SK-N-SH treated with all-trans-retinoic acid at 6 μM for 48 hours (cell line): ENCODE measurements at regions not wholly inside any gene's neighbourhood (a gene's known extent, or its start where the extent isn't known, plus 50 kb on each side); places are given as distances from the start of the nearest gene placed in this dataset.

Experiments used
- ZC3H10 ChIP-seq: fragments of 250-450 bp; sonication (Bioruptor Pico); IDR thresholded peaks from 2 replicates; pipeline ENCODE4 v1.5.1; 2021; ENCODE audit warnings: mild to moderate bottlenecking, moderate library complexity
- ZFP3 ChIP-seq: fragments of 250-450 bp; sonication (Bioruptor Pico); IDR thresholded peaks from 2 replicates; pipeline ENCODE4 v1.5.0; 2020; ENCODE audit warnings: mild to moderate bottlenecking, moderate library complexity
- ZNF565 ChIP-seq: fragments of 450-650 bp; formaldehyde crosslinking; conservative IDR thresholded peaks from 2 replicates; pipeline ENCODE4 v1.5.0; 2020; ENCODE audit warnings: low read depth, mild to moderate bottlenecking, moderate library complexity
- TF ChIP-seq, protein P1 (sequence below): fragments of 250-450 bp; sonication (Bioruptor Pico); IDR thresholded peaks from 2 replicates; pipeline ENCODE4 v1.8.0; 2020; ENCODE audit warnings: mild to moderate bottlenecking, moderate library complexity, borderline replicate concordance
- TF ChIP-seq, protein P2 (sequence below): fragments of 250-450 bp; sonication (Bioruptor Pico); IDR thresholded peaks from 2 replicates; pipeline ENCODE4 v1.5.1; 2021; ENCODE audit warnings: mild to moderate bottlenecking, moderate library complexity

DNA sequence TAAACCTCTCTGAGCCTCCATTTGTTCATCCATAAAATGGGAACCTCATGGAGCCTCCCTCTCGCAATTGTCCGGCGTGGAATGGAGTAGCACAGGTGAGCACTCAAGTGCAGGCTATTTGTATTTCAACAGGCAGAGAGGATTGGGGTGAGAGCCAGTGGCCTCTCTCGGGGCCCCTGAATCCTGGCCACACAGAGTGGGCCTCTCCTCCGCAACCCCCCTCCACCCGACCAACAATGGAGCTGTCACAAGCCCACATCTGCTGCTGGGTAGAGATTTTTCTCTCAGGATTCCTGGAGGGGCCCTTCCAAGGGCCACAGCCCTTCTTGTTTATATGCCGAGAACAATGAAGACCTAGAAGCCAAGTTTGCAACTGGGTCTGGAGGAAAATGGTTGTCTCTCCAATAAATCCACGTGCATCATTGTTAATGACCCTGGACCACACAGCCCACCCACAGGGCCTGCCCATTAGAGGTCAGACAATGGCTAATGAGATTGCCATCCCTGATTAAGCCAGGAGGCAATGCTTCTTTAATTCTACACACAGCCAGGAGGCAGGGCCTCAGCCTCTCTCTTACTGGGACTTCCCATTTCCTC is 233.0 kb downstream of the ANKRD60 start:
- TF ChIP-seq, protein P1, sequence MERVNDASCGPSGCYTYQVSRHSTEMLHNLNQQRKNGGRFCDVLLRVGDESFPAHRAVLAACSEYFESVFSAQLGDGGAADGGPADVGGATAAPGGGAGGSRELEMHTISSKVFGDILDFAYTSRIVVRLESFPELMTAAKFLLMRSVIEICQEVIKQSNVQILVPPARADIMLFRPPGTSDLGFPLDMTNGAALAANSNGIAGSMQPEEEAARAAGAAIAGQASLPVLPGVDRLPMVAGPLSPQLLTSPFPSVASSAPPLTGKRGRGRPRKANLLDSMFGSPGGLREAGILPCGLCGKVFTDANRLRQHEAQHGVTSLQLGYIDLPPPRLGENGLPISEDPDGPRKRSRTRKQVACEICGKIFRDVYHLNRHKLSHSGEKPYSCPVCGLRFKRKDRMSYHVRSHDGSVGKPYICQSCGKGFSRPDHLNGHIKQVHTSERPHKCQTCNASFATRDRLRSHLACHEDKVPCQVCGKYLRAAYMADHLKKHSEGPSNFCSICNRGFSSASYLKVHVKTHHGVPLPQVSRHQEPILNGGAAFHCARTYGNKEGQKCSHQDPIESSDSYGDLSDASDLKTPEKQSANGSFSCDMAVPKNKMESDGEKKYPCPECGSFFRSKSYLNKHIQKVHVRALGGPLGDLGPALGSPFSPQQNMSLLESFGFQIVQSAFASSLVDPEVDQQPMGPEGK (CRISPR knock-in tag): no peak
- TF ChIP-seq, protein P2, sequence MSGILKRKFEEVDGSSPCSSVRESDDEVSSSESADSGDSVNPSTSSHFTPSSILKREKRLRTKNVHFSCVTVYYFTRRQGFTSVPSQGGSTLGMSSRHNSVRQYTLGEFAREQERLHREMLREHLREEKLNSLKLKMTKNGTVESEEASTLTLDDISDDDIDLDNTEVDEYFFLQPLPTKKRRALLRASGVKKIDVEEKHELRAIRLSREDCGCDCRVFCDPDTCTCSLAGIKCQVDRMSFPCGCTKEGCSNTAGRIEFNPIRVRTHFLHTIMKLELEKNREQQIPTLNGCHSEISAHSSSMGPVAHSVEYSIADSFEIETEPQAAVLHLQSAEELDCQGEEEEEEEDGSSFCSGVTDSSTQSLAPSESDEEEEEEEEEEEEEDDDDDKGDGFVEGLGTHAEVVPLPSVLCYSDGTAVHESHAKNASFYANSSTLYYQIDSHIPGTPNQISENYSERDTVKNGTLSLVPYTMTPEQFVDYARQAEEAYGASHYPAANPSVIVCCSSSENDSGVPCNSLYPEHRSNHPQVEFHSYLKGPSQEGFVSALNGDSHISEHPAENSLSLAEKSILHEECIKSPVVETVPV (CRISPR knock-in tag): no peak
- no peak for TF ChIP-seq ZNF565 (CRISPR knock-in tag)
- TF ChIP-seq ZC3H10 (CRISPR knock-in tag): no peak
- no peak for TF ChIP-seq ZFP3
